Spinal cord (tissue), 9 donors: ENCODE measurements at regions not wholly inside any gene's neighbourhood (a gene's known extent, or its start where the extent isn't known, plus 50 kb on each side); places are given as distances from the start of the nearest gene placed in this dataset.
"Not testable (repeated sequence)": the region's sequence is repeated elsewhere in the genome, so short reads cannot be mapped to it uniquely, and the experiment has no call there.

ENCODE experiments used
- DNase-seq, 6 donors: peaks; one replicate each; pipeline versions ENCODE4 v3.0.0 to v3.0.0-alpha.2; 2013 to 2015; ENCODE audit warnings: low spot score in 6 of 6, low read depth in 4 of 6
- H3K27ac ChIP-seq: one replicate; pipeline ENCODE4 v1.5.1; 2013; ENCODE audit warnings: low read depth, low read length, control low read depth
- H3K27me3 ChIP-seq: one replicate; pipeline ENCODE4 v1.6.1; 2013; ENCODE audit warnings: low read length; ENCODE audit not compliant: control insufficient read depth, insufficient read depth
- H3K36me3 ChIP-seq: one replicate; pipeline ENCODE4 v1.6.1; 2013; ENCODE audit warnings: low read length; ENCODE audit not compliant: control insufficient read depth, insufficient read depth
- H3K4me1 ChIP-seq: one replicate; pipeline ENCODE4 v1.6.1; 2013; ENCODE audit warnings: low read length; ENCODE audit not compliant: control insufficient read depth, insufficient read depth
- H3K4me3 ChIP-seq: one replicate; pipeline ENCODE4 v1.5.1; 2013; ENCODE audit warnings: low read depth, low read length, control low read depth
- H3K9me3 ChIP-seq: one replicate; pipeline ENCODE4 v1.6.1; 2013; ENCODE audit warnings: low read length; ENCODE audit not compliant: control insufficient read depth, insufficient read depth
- WGBS: methylation state at CpG from one replicate; pipeline ENCODE4 v1.1.5; 2013; ENCODE audit warnings: missing lambda C conversion rate; ENCODE audit not compliant: insufficient coverage; 5-methylcytosine and 5-hydroxymethylcytosine counted together
- donor health status: healthy.

GRCh38 chr16:64282181-64282580 lies 839.7 kb downstream of the CDH11 start:
- Histone ChIP-seq H3K4me3 (no peak overlapping the region), H3K9me3 (no peaks in the 10 kb centered on the region), H3K4me1 (no peaks in the 10 kb centered on the region), H3K27ac (no peak overlapping the region), H3K27me3 (no peaks in the 10 kb centered on the region), H3K36me3 (no peaks in the 10 kb centered on the region)
- WGBS, result no CpG with 5 or more reads among the region's 3 CpGs
- no peak for DNase-seq

- H3K36me3 ChIP-seq, result no peaks in the 10 kb centered on the region
- no peaks in the 10 kb centered on the region for H3K27me3 ChIP-seq
- 87% methylated on average over 9 of the region's 9 CpGs for WGBS
- DNase-seq, result no peak
- no peak overlapping the region for H3K4me3 ChIP-seq
- H3K9me3 ChIP-seq, result no peaks in the 10 kb centered on the region
- no peak overlapping the region for H3K27ac ChIP-seq
- no peaks in the 10 kb centered on the region for H3K4me1 ChIP-seq
These were observed 841.5 kb downstream of the CDH11 start for GRCh38 chr16:64280317-64280716.

DNA sequence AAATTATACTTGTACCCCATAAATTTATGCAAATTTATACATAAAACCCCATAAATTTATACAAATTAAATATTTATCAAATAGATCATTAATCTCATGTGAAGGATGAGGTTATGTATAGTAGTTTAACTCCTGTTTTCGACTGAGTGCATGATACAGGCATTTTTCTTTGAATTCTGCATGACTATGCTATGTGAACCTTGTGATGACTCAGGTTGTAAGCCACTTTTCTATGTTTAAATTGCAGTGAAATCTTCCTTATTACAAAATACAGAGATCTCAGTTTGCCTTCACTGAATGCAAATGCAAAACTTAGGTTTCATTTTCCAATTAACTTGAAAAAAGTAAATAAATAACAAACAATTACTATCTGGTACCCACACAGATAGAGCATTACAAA lies 843.7 kb downstream of the CDH11 start:
- Histone ChIP-seq H3K27ac (no peak overlapping the region), H3K4me3 (no peak overlapping the region), H3K4me1 (no peaks in the 10 kb centered on the region), H3K27me3 (no peaks in the 10 kb centered on the region), H3K36me3 (no peaks in the 10 kb centered on the region), H3K9me3 (no peaks in the 10 kb centered on the region)
- no CpG with 5 or more reads among the region's 1 CpG for WGBS
- no peak for DNase-seq

- DNase-seq, result no peak
- Histone ChIP-seq H3K9me3 (no peaks in the 10 kb centered on the region), H3K4me1 (no peaks in the 10 kb centered on the region), H3K27me3 (no peaks in the 10 kb centered on the region), H3K36me3 (no peaks in the 10 kb centered on the region), H3K4me3 (no peak overlapping the region), H3K27ac (no peak overlapping the region)
- WGBS, result no CpG with 5 or more reads among the region's 1 CpG
These were observed 845.2 kb downstream of the CDH11 start for GRCh38 chr16:64276646-64277045.

GRCh38 chr16:64272028-64272427 lies 849.8 kb downstream of the CDH11 start:
- H3K27ac ChIP-seq, result no peak overlapping the region
- H3K4me1 ChIP-seq, result no peaks in the 10 kb centered on the region
- H3K27me3 ChIP-seq, result no peaks in the 10 kb centered on the region
- no peaks in the 10 kb centered on the region for H3K36me3 ChIP-seq
- H3K4me3 ChIP-seq, result no peak overlapping the region
- no peaks in the 10 kb centered on the region for H3K9me3 ChIP-seq
- no peak for DNase-seq

DNA sequence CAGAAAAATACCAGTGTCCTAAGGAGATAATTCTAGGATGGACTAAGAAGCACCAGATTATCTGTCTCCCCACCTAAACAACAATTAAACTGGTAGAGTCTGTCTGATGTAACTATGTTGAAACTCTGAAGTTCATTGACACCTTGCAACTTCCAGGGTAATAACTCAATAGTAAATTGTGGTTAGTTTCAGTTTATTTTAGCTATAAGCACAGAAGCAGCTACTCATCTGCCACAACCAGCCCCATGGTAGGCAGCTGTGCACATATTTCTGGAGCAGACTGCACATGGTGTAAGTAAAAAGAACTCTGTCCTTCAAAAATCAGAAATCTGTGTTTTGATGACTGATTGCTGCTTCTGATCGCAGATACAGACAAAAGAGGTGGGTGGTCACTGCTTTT lies 852.1 kb downstream of the CDH11 start:
- 60% methylated on average over 1 of the region's 1 CpG for WGBS
- Histone ChIP-seq H3K27ac (no peak overlapping the region), H3K36me3 (no peaks in the 10 kb centered on the region), H3K4me3 (no peak overlapping the region), H3K9me3 (no peaks in the 10 kb centered on the region), H3K4me1 (no peaks in the 10 kb centered on the region), H3K27me3 (no peaks in the 10 kb centered on the region)
- no peak for DNase-seq

DNA sequence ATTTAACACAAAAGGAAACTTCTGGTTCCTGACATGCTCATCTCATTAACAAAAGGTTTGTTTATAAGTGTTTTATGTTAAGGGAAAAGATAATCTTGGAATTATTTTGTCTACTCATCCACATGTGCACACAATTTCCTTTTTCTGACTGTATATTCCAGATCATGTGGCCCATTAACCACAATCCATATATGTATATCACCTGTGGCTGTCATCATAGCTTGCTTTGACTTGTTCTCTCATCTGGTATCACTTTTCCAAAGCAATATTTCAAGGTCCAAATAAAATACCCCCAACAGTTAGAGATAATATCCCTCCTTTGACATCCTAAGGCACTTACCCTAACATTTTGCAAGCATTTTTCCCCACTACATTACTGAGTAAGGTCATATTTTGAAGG lies 856.1 kb downstream of the CDH11 start:
- Histone ChIP-seq H3K27ac (no peak overlapping the region), H3K9me3 (no peaks in the 10 kb centered on the region), H3K36me3 (no peaks in the 10 kb centered on the region), H3K4me1 (no peaks in the 10 kb centered on the region), H3K4me3 (no peak overlapping the region), H3K27me3 (no peaks in the 10 kb centered on the region)
- DNase-seq, result no peak

DNA sequence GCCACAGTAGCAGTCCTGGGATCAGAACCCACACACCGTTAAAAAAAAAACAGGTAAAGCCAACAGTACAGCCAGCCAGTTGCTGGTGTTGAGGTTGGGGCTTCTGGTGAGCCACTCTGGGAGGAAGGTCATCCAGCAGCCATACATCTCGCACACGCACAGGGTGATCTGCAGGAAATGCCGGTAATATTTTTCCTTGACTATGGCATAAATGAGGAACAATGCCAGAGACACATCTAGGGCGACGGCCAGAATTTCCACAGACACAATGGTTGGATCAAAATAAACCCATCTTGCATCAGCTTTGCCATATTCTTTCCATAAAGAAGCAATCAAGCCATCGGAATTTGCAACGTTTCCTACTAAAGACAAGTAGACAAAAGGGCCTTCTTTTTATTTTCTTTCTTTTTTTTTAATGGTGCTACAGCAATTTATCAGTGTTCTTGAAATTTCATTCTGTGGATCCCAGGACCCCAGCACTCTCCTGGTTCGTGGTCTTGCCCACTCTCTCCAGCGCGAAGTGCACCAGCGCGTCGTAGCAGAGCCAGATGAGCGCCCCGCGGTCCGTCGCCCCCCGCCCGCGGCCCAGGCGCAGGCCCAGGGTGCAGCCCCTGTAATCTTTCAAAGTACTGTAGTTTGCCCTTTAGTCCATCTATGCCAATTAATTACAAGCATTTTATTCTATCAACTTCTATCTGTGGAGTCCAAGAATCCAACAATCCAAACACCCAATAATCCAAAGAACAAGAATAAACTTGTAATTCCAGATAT lies 861.0 kb downstream of the CDH11 start:
- not testable (repeated sequence) for H3K36me3 ChIP-seq, H3K4me1 ChIP-seq, H3K27me3 ChIP-seq, DNase-seq, H3K4me3 ChIP-seq, H3K9me3 ChIP-seq, H3K27ac ChIP-seq
- WGBS, result 98% methylated on average over 18 of the region's 23 CpGs

GRCh38 chr16:64254443-64255367 lies 867.2 kb downstream of the CDH11 start:
- no peak for DNase-seq
- no peak overlapping the region for H3K4me3 ChIP-seq
- 100% methylated on average over 3 of the region's 4 CpGs for WGBS
- no peak overlapping the region for H3K27ac ChIP-seq
- no peaks in the 10 kb centered on the region for H3K9me3 ChIP-seq
- no peaks in the 10 kb centered on the region for H3K36me3 ChIP-seq
- H3K4me1 ChIP-seq, result no peaks in the 10 kb centered on the region
- no peaks in the 10 kb centered on the region for H3K27me3 ChIP-seq

- no CpG with 5 or more reads among the region's 3 CpGs for WGBS
- no peaks in the 10 kb centered on the region for H3K4me1 ChIP-seq
- H3K4me3 ChIP-seq, result no peak overlapping the region
- no peak overlapping the region for H3K27ac ChIP-seq
- no peak for DNase-seq
- no peaks in the 10 kb centered on the region for H3K9me3 ChIP-seq
- H3K27me3 ChIP-seq, result no peaks in the 10 kb centered on the region
- no peaks in the 10 kb centered on the region for H3K36me3 ChIP-seq
These were observed 868.3 kb downstream of the CDH11 start for GRCh38 chr16:64253525-64253924.
